ENCODE measurements at regions not wholly inside any gene's neighbourhood (a gene's known extent, or its start where the extent isn't known, plus 50 kb on each side); places are given as distances from the start of the nearest gene placed in this dataset.

DNA sequence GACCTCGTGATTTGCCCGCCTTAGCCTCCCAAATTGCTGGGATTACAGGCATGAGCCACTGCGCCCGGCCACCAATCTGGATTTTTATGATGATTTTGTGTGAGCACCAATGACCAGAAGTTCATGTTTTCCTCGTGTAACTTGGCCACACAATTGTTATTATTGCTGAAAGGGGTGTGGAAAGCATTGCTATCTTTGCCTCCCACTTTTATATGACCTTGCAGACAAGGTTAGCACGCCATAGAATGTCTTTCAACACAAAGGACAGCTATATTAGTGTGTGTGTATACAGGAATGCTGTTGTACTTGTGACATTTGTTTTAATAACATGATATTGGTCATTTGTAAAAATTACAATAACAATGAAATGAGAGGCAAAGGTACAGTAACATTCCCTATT is 155.0 kb upstream of the ERCC6L2 start:
- Histone ChIP-seq H3K4me1 (ENCODE audit: control insufficient read depth in 3 of 3, insufficient read depth in 2 of 3, low read depth in 1 of 3, low read length in 2 of 3) (peaks cover 2 to 27% (median 11%) of the 10 kb centered on the region in 3 donors), H3K4me3 (ENCODE audit: low read depth in 1 of 3, low read length in 3 of 3) (no peak overlapping the region), H3K36me3 (ENCODE audit: control insufficient read depth in 3 of 3, insufficient read depth in 2 of 3, low read depth in 1 of 3, low read length in 3 of 3) (no peaks in the 10 kb centered on the region), H3K27me3 (ENCODE audit: control insufficient read depth in 3 of 3, insufficient read depth in 3 of 3, low read length in 3 of 3) (no peaks in the 10 kb centered on the region), H3K9me3 (ENCODE audit: control insufficient read depth in 2 of 2, insufficient read depth in 1 of 2, low read depth in 1 of 2, low read length in 1 of 2) (peaks cover 0 to 36% of the 10 kb centered on the region in 2 donors), H3K27ac (ENCODE audit: low read depth in 1 of 3, low read length in 2 of 3) (no peak overlapping the region)
- WGBS, 3 donors = 64 to 81% (median 69%) methylated on average over 4 to 6 of the region's 6 CpGs
- FAIRE-seq = no peak
- DNase-seq = no peak

DNA sequence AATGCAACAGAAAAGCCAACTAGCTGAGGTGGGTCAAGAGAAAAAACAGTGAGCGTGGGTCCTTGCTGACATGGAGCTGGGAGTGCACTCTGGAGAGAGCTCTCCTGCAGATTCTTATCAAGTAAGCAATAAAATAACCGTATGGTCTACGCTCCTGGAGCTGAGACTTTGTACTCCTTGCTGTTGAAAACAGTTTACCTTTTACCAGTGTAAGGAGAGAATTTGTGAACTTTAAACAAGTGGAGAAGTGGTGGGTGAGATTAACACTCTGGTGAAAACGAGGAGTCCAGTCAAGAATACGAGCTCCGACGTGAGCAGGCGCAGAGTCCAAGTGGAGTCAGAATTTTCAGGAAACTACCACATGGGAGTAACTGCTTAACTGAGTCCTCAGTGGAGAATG is 156.1 kb upstream of the ERCC6L2 start:
- peaks cover 0 to 2% (median 0%) of the 10 kb centered on the region in 3 donors for H3K36me3 ChIP-seq (ENCODE audit: control insufficient read depth in 3 of 3, insufficient read depth in 2 of 3, low read depth in 1 of 3, low read length in 3 of 3)
- peak; percentile 92 to 93 for DNase-seq
- peak overlapping the region in 1 of 3 donors; percentile 52 for H3K27ac ChIP-seq (ENCODE audit: low read depth in 1 of 3, low read length in 2 of 3)
- H3K9me3 ChIP-seq (ENCODE audit: control insufficient read depth in 2 of 2, insufficient read depth in 1 of 2, low read depth in 1 of 2, low read length in 1 of 2) = peaks cover 0 to 39% of the 10 kb centered on the region in 2 donors
- H3K4me1 ChIP-seq (ENCODE audit: control insufficient read depth in 3 of 3, insufficient read depth in 2 of 3, low read depth in 1 of 3, low read length in 2 of 3) = peaks cover 0 to 19% (median 2%) of the 10 kb centered on the region in 3 donors
- no peaks in the 10 kb centered on the region for H3K27me3 ChIP-seq (ENCODE audit: control insufficient read depth in 3 of 3, insufficient read depth in 3 of 3, low read length in 3 of 3)
- H3K4me3 ChIP-seq (ENCODE audit: low read depth in 1 of 3, low read length in 3 of 3) = no peak overlapping the region
- no peak for FAIRE-seq
- 17 to 64% (median 45%) methylated on average over 8 of the region's 8 CpGs for WGBS, 3 donors

DNA sequence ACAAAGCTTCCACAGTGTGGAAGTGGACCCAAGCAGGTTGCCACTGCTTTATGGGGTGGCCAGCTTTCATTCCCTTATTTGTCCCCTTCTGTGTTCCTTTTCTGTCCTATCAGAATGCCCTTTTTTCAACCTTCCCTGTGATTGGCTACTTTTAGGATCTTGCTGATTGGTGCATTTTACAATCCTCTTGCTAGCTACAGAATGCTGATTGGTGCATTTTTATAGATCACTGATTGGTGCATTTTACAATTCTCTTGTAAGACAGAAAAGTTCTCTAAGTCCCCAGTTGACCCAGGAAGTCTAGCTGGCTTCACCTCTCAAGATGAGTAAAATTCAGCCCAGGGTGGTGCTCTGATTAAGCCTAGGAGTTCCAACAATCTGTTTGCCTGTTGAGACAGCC is 157.2 kb upstream of the ERCC6L2 start:
- H3K4me3 ChIP-seq (ENCODE audit: low read depth in 1 of 3, low read length in 3 of 3) = no peak overlapping the region
- H3K27me3 ChIP-seq (ENCODE audit: control insufficient read depth in 3 of 3, insufficient read depth in 3 of 3, low read length in 3 of 3) = no peaks in the 10 kb centered on the region
- peaks cover 0 to 4% (median 0%) of the 10 kb centered on the region in 3 donors for H3K36me3 ChIP-seq (ENCODE audit: control insufficient read depth in 3 of 3, insufficient read depth in 2 of 3, low read depth in 1 of 3, low read length in 3 of 3)
- H3K9me3 ChIP-seq (ENCODE audit: control insufficient read depth in 2 of 2, insufficient read depth in 1 of 2, low read depth in 1 of 2, low read length in 1 of 2) = peaks cover 0 to 45% of the 10 kb centered on the region in 2 donors
- peaks cover 0 to 11% (median 2%) of the 10 kb centered on the region in 3 donors for H3K4me1 ChIP-seq (ENCODE audit: control insufficient read depth in 3 of 3, insufficient read depth in 2 of 3, low read depth in 1 of 3, low read length in 2 of 3)
- no peak overlapping the region for H3K27ac ChIP-seq (ENCODE audit: low read depth in 1 of 3, low read length in 2 of 3)
- FAIRE-seq (no peak), DNase-seq (no peak)

DNA sequence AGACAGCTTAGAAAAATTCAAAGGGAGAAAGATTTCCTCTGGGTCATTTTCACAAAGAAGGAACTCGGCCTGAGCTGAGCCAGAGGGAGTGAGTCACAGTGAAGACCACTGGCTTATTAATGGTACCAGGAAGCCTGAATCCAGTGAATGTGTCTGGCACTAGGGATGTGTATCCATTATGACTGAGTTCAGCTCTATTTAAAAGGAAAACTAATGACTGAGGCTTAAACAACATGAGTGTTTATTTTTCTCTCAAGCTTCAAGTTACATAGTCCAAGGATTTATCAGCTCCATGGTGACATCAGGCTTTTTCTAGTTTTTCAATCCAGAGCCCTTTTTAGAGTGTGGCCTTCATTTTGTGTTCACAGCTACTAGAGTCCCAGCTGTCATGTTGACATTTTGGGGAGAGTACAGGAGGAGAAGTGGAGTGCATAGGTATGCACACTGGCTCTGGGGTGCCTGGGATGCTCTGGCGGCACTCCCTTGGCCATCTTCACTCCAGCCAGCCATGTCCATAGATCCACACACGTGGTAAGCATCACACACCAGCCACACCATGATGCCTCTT is 159.5 kb upstream of the ERCC6L2 start:
- Histone ChIP-seq H3K9me3 (ENCODE audit: control insufficient read depth in 2 of 2, insufficient read depth in 1 of 2, low read depth in 1 of 2, low read length in 1 of 2) (peaks cover 0 to 47% of the 10 kb centered on the region in 2 donors), H3K36me3 (ENCODE audit: control insufficient read depth in 3 of 3, insufficient read depth in 2 of 3, low read depth in 1 of 3, low read length in 3 of 3) (peaks cover 0 to 4% (median 0%) of the 10 kb centered on the region in 3 donors), H3K27ac (ENCODE audit: low read depth in 1 of 3, low read length in 2 of 3) (peak overlapping the region in 1 of 3 donors; percentile 8), H3K4me3 (ENCODE audit: low read depth in 1 of 3, low read length in 3 of 3) (no peak overlapping the region), H3K4me1 (ENCODE audit: control insufficient read depth in 3 of 3, insufficient read depth in 2 of 3, low read depth in 1 of 3, low read length in 2 of 3) (peaks cover 0 to 8% (median 0%) of the 10 kb centered on the region in 3 donors), H3K27me3 (ENCODE audit: control insufficient read depth in 3 of 3, insufficient read depth in 3 of 3, low read length in 3 of 3) (no peaks in the 10 kb centered on the region)
- WGBS, 3 donors = 57 to 68% (median 63%) methylated on average over 3 of the region's 3 CpGs
- no peak for DNase-seq
- FAIRE-seq = no peak

DNA sequence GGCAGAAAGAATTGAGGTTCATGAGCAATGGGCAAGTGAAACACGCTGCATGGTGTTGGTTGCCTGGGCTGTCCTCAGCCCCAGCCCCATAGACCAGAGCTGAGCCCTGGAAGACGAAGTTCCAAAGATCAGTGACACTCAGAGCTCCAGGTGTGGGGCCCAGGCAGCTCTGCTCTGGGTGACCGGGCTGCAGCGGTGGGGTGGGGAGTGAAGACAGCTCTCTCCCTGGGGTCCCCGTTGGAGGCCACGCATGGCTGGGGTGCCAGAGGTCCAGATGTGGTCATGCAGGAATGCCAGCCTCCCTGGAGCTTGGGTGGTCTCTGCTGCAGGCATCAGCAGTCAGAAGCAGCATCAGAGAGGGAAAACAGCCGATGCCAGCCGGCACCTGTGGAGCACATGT is 165.0 kb upstream of the ERCC6L2 start:
- FAIRE-seq (no peak), DNase-seq (peak in 1 of 2 donors; percentile 55)
- Histone ChIP-seq H3K4me3 (ENCODE audit: low read depth in 1 of 3, low read length in 3 of 3) (no peak overlapping the region), H3K27ac (ENCODE audit: low read depth in 1 of 3, low read length in 2 of 3) (peak overlapping the region in 1 of 3 donors; percentile 65), H3K4me1 (ENCODE audit: control insufficient read depth in 3 of 3, insufficient read depth in 2 of 3, low read depth in 1 of 3, low read length in 2 of 3) (peaks cover 0 to 12% (median 0%) of the 10 kb centered on the region in 3 donors), H3K36me3 (ENCODE audit: control insufficient read depth in 3 of 3, insufficient read depth in 2 of 3, low read depth in 1 of 3, low read length in 3 of 3) (peaks cover 0 to 4% (median 0%) of the 10 kb centered on the region in 3 donors), H3K9me3 (ENCODE audit: control insufficient read depth in 2 of 2, insufficient read depth in 1 of 2, low read depth in 1 of 2, low read length in 1 of 2) (peaks cover 0 to 17% of the 10 kb centered on the region in 2 donors), H3K27me3 (ENCODE audit: control insufficient read depth in 3 of 3, insufficient read depth in 3 of 3, low read length in 3 of 3) (no peaks in the 10 kb centered on the region)
- 41 to 80% (median 47%) methylated on average over 8 of the region's 8 CpGs for WGBS, 3 donors

DNA sequence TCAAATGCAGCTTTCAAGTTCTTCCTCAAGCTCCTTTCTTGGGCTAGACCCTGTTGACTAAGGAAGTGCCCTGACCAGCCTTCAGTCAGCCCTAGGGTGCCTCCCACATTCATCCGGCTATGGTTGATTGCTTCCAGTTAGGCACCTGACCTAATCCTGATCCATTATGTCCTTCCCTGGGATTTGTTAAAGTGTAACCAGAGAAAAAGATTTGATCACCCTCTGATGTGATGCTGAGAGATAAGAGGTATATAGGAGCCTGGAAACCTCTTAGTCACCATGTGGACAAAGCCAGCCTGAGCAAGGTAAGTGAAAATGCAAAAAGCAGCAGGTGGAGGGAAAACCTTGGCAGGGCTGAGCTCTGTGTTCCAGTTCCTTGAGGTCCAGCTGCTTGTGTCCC is 178.8 kb upstream of the ERCC6L2 start:
- 31 to 69% (median 53%) methylated on average over 1 of the region's 1 CpG for WGBS, 3 donors
- no peaks in the 10 kb centered on the region for H3K27me3 ChIP-seq (ENCODE audit: control insufficient read depth in 3 of 3, insufficient read depth in 3 of 3, low read length in 3 of 3)
- H3K36me3 ChIP-seq (ENCODE audit: control insufficient read depth in 3 of 3, insufficient read depth in 2 of 3, low read depth in 1 of 3, low read length in 3 of 3) = no peaks in the 10 kb centered on the region
- no peaks in the 10 kb centered on the region for H3K9me3 ChIP-seq (ENCODE audit: control insufficient read depth in 2 of 2, insufficient read depth in 1 of 2, low read depth in 1 of 2, low read length in 1 of 2)
- H3K27ac ChIP-seq (ENCODE audit: low read depth in 1 of 3, low read length in 2 of 3) = peak overlapping the region in 2 of 3 donors; percentile 14 to 42
- H3K4me1 ChIP-seq (ENCODE audit: control insufficient read depth in 3 of 3, insufficient read depth in 2 of 3, low read depth in 1 of 3, low read length in 2 of 3) = peaks cover 0 to 3% (median 0%) of the 10 kb centered on the region in 3 donors
- DNase-seq (peak; percentile 70 to 76), FAIRE-seq (no peak)
- H3K4me3 ChIP-seq (ENCODE audit: low read depth in 1 of 3, low read length in 3 of 3) = no peak overlapping the region

DNA sequence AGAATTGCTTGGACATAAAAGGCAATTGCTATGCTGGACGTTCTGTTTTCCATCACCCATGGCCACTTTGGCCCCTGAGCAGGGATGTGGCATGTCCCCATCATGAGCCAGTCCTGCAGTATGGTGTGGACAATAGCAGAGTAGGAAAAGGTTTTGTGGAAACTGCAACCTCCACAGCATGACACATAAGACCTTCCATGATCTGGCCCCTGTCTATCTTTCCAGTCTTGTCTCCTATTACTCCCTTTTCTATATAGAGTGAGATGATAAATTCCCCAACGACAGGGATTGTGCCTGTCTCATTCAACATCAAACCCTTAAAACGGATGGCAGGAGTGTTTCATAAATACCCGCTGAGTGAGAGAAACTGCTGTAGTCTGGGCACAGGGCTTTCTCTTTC is 174.7 kb upstream of the PTCH1 start:
- FAIRE-seq = no peak
- Histone ChIP-seq H3K27ac (ENCODE audit: low read depth in 1 of 3, low read length in 2 of 3) (no peak overlapping the region), H3K9me3 (ENCODE audit: control insufficient read depth in 2 of 2, insufficient read depth in 1 of 2, low read depth in 1 of 2, low read length in 1 of 2) (no peaks in the 10 kb centered on the region), H3K36me3 (ENCODE audit: control insufficient read depth in 3 of 3, insufficient read depth in 2 of 3, low read depth in 1 of 3, low read length in 3 of 3) (no peaks in the 10 kb centered on the region), H3K4me3 (ENCODE audit: low read depth in 1 of 3, low read length in 3 of 3) (no peak overlapping the region), H3K27me3 (ENCODE audit: control insufficient read depth in 3 of 3, insufficient read depth in 3 of 3, low read length in 3 of 3) (peaks cover 0 to 2% (median 0%) of the 10 kb centered on the region in 3 donors), H3K4me1 (ENCODE audit: control insufficient read depth in 3 of 3, insufficient read depth in 2 of 3, low read depth in 1 of 3, low read length in 2 of 3) (no peaks in the 10 kb centered on the region)
- no peak for DNase-seq
- 87 to 92% (median 91%) methylated on average over 4 of the region's 4 CpGs for WGBS, 3 donors

DNA sequence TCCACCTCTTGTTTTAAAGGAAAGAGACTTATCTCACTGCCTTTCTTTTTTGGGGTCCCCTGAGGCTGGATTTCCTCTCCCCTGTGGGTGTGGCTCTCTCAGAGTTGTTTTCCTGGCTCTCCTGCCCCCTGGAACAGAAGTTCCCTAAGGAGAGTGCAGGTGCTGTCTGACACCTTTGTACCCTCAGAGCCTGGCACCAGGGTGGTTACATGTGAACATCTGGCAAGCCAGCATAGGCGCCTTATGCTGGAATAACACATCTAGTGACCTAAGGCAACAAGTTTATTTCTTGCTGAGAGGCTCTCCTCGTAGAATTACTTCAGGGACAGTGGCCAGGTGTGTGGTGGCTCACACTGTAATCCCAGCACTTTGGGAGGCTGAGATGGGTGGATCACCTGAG is 172.9 kb upstream of the PTCH1 start:
- Histone ChIP-seq H3K36me3 (ENCODE audit: control insufficient read depth in 3 of 3, insufficient read depth in 2 of 3, low read depth in 1 of 3, low read length in 3 of 3) (no peaks in the 10 kb centered on the region), H3K27me3 (ENCODE audit: control insufficient read depth in 3 of 3, insufficient read depth in 3 of 3, low read length in 3 of 3) (peaks cover 0 to 2% (median 0%) of the 10 kb centered on the region in 3 donors), H3K4me3 (ENCODE audit: low read depth in 1 of 3, low read length in 3 of 3) (no peak overlapping the region), H3K4me1 (ENCODE audit: control insufficient read depth in 3 of 3, insufficient read depth in 2 of 3, low read depth in 1 of 3, low read length in 2 of 3) (no peaks in the 10 kb centered on the region), H3K9me3 (ENCODE audit: control insufficient read depth in 2 of 2, insufficient read depth in 1 of 2, low read depth in 1 of 2, low read length in 1 of 2) (no peaks in the 10 kb centered on the region), H3K27ac (ENCODE audit: low read depth in 1 of 3, low read length in 2 of 3) (no peak overlapping the region)
- DNase-seq (peak; percentile 19 to 35), FAIRE-seq (no peak)
- WGBS, 3 donors = 18 to 67% (median 48%) methylated on average over 2 of the region's 2 CpGs

DNA sequence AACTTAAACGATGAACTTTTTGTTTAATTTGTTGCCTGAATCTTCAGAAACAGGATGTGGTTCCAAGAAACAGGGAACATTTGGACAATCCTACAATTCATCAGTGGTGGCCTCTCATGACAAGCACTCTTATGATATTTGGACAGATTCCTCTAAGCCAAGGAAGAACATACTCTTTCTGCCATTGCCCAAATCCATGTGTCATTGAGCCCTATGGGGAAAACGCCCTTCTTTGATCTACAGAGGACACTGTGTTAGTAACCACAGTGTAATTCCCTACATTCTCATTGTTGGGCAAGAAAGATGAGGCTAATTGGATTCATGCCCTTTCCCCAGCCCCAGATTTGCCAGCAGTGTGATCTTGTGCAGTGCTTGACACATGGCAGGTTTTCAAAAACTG is 167.7 kb upstream of the PTCH1 start:
- FAIRE-seq = no peak
- WGBS, 3 donors = 65 to 86% (median 75%) methylated on average over 2 of the region's 2 CpGs

More for the DNA sequence above, 167.7 kb upstream of the PTCH1 start:
- no peak overlapping the region for H3K27ac ChIP-seq (ENCODE audit: low read depth in 1 of 3, low read length in 2 of 3)
- no peaks in the 10 kb centered on the region for H3K4me1 ChIP-seq (ENCODE audit: control insufficient read depth in 3 of 3, insufficient read depth in 2 of 3, low read depth in 1 of 3, low read length in 2 of 3)
- DNase-seq = no peak
- no peaks in the 10 kb centered on the region for H3K36me3 ChIP-seq (ENCODE audit: control insufficient read depth in 3 of 3, insufficient read depth in 2 of 3, low read depth in 1 of 3, low read length in 3 of 3)
- no peak overlapping the region for H3K4me3 ChIP-seq (ENCODE audit: low read depth in 1 of 3, low read length in 3 of 3)
- H3K9me3 ChIP-seq (ENCODE audit: control insufficient read depth in 2 of 2, insufficient read depth in 1 of 2, low read depth in 1 of 2, low read length in 1 of 2) = no peaks in the 10 kb centered on the region
- no peaks in the 10 kb centered on the region for H3K27me3 ChIP-seq (ENCODE audit: control insufficient read depth in 3 of 3, insufficient read depth in 3 of 3, low read length in 3 of 3)

Measured in small intestine (tissue), 7 donors.